HepG2 (cell line): ENCODE measurements at regions not wholly inside any gene's neighbourhood (a gene's known extent, or its start where the extent isn't known, plus 50 kb on each side); places are given as distances from the start of the nearest gene placed in this dataset.

Experiments
- ATAC-seq: fragments of 200-7000 bp; cut with Tn5 transposase; 3 replicates; pipeline ENCODE4 v1.9.1; 2020; ENCODE audit warnings: mild to moderate bottlenecking, moderate library complexity
- BruUV-seq: library from RNA; stranded (reverse); fragments of 400-500 nt; replicated peaks from 2 replicates; lab custom pipeline; 2021; lab: Mats Ljungman, UMichigan
- CTCF ChIA-PET: fragments of 300-600 bp; formaldehyde crosslinking; extraction: SDS; loops from one replicate; lab custom pipeline; 2021; ENCODE audit warnings: low total read pairs, inconsistent platforms, low intra/inter-chr PET ratio; lab: Yijun Ruan, JAX
- POLR2A ChIA-PET: fragments of 350-600 bp; sonication (Branson Sonifier 250); formaldehyde crosslinking; loops from one replicate; lab custom pipeline; 2020; ENCODE audit warnings: antibody characterized with exemption, inconsistent platforms; lab: Yijun Ruan, JAX
- DNase-seq: peaks from one replicate; pipeline ENCODE4 v3.0.0-alpha.2; 2015; ENCODE audit warnings: low spot score
- FAIRE-seq: peaks from 3 replicates; lab custom pipeline; 2011; peaks lifted over from hg19 to GRCh38; lab: Jason Lieb, UNC
- H2AFZ ChIP-seq: one replicate; pipeline ENCODE4 v1.6.1; 2011; ENCODE audit warnings: low read length, inconsistent platforms
- H3K27ac ChIP-seq: fragments of 300-600 bp; 3 replicates; pipeline ENCODE4 v1.8.0; 2011; ENCODE audit warnings: mixed run types, mild to moderate bottlenecking, mixed read lengths, low read length, inconsistent platforms; ENCODE audit not compliant: insufficient read depth; ENCODE audit errors: extremely low read length
- H3K27me3 ChIP-seq, 2 experiments: fragments of 200-600 bp in 1 of 2; 2 replicates in 1 of 2; 3 replicates in 1 of 2; pipeline versions ENCODE4 v1.6.0 to v1.8.0; 2011; ENCODE audit warnings: low read length in 2 of 2, mild to moderate bottlenecking in 2 of 2, moderate library complexity in 2 of 2, inconsistent platforms in 1 of 2; ENCODE audit not compliant: insufficient read depth in 2 of 2, control insufficient read depth in 1 of 2
- H3K36me3 ChIP-seq, 2 experiments: fragments of 200-600 bp in 1 of 2; replicated peaks in 1 of 2; 2 replicates in 1 of 2; 3 replicates in 1 of 2; pipeline versions ENCODE4 v1.5.1 to v1.8.0; 2011; ENCODE audit warnings: low read length in 2 of 2, inconsistent platforms in 1 of 2; ENCODE audit not compliant: insufficient read depth in 2 of 2, control insufficient read depth in 1 of 2
- H3K4me1 ChIP-seq: 2 replicates; pipeline ENCODE4 v1.5.1; 2012; ENCODE audit warnings: low read length, inconsistent platforms; ENCODE audit not compliant: insufficient read depth
- H3K4me2 ChIP-seq: 2 replicates; pipeline ENCODE4 v1.6.0; 2011; ENCODE audit warnings: low read depth, low read length, inconsistent platforms
- H3K4me3 ChIP-seq, 3 experiments: fragments of 200-600 bp in 1 of 3; sonication (generic), shearing (Covaris generic) in 1 of 3; replicated peaks in 1 of 3; 2 replicates each; pipeline ENCODE4 v1.5.1; 2011 to 2016; ENCODE audit warnings: low read length in 3 of 3, inconsistent platforms in 2 of 3, low read depth in 2 of 3, mild to moderate bottlenecking in 2 of 3, control low read depth in 1 of 3, mixed read lengths in 1 of 3; ENCODE audit not compliant: insufficient read depth in 1 of 3
- H3K79me2 ChIP-seq: one replicate; pipeline ENCODE4 v1.6.1; 2011; ENCODE audit warnings: low read length, inconsistent platforms; ENCODE audit not compliant: insufficient read depth
- H3K9ac ChIP-seq: 2 replicates; pipeline ENCODE4 v1.6.0; 2011; ENCODE audit warnings: mild to moderate bottlenecking, low read depth, low read length, inconsistent platforms; ENCODE audit not compliant: insufficient read depth
- H3K9me3 ChIP-seq: 2 replicates; pipeline ENCODE4 v1.5.1; 2012; ENCODE audit warnings: mild to moderate bottlenecking, low read length
- H4K20me1 ChIP-seq: 2 replicates; pipeline ENCODE4 v1.6.0; 2011; ENCODE audit warnings: inconsistent platforms, mild to moderate bottlenecking, low read length, moderate library complexity; ENCODE audit not compliant: insufficient read depth
- ATF6 ChIP-seq: sonication (generic); formaldehyde crosslinking; conservative IDR thresholded peaks from 2 replicates; pipeline ENCODE4 v1.4.0; 2020; ENCODE audit warnings: missing genetic modification reagents
- CBX5 ChIP-seq: sonication (generic); formaldehyde crosslinking; IDR thresholded peaks from 2 replicates; pipeline ENCODE4 v1.4.0; 2020; ENCODE audit warnings: missing genetic modification reagents, borderline replicate concordance
- CERS6 ChIP-seq: sonication (generic); formaldehyde crosslinking; IDR thresholded peaks from 2 replicates; pipeline ENCODE4 v1.5.0; 2020; ENCODE audit warnings: missing genetic modification reagents
- DMAP1 ChIP-seq: IDR thresholded peaks from 2 replicates; pipeline ENCODE4 v1.6.1; 2016
- NAIF1 ChIP-seq: sonication (generic); formaldehyde crosslinking; IDR thresholded peaks from 2 replicates; pipeline ENCODE4 v1.5.0; 2020; ENCODE audit warnings: mild to moderate bottlenecking, missing genetic modification reagents, borderline replicate concordance
- NR2F2 ChIP-seq: IDR thresholded peaks from 2 replicates; pipeline ENCODE4 v1.6.1; 2012; ENCODE audit warnings: low read depth, inconsistent platforms, borderline replicate concordance
- PHF21A ChIP-seq: sonication (generic); formaldehyde crosslinking; IDR thresholded peaks from 2 replicates; pipeline ENCODE4 v1.5.0; 2020; ENCODE audit warnings: mild to moderate bottlenecking, missing genetic modification reagents
- RNF219 ChIP-seq: sonication (generic); formaldehyde crosslinking; IDR thresholded peaks from 2 replicates; pipeline ENCODE4 v1.5.0; 2020; ENCODE audit warnings: mild to moderate bottlenecking, missing genetic modification reagents
- SRF ChIP-seq: IDR thresholded peaks from 2 replicates; pipeline ENCODE4 v1.6.1; 2011; ENCODE audit warnings: mild to moderate bottlenecking, low read depth, low read length, moderate library complexity
- TGIF2 ChIP-seq: IDR thresholded peaks from 2 replicates; pipeline ENCODE4 v1.6.1; 2016; ENCODE audit warnings: control low read depth, missing compliant biosample characterization
- ZBTB34 ChIP-seq: sonication (generic); formaldehyde crosslinking; IDR thresholded peaks from 2 replicates; pipeline ENCODE4 v1.8.0; 2022; ENCODE audit warnings: mild to moderate bottlenecking, missing genetic modification reagents
- ZNF660 ChIP-seq: sonication (generic); formaldehyde crosslinking; IDR thresholded peaks from 2 replicates; pipeline ENCODE4 v1.5.1; 2020; ENCODE audit warnings: mild to moderate bottlenecking, low read depth, missing genetic modification reagents, borderline replicate concordance
- ZNF713 ChIP-seq: sonication (generic); formaldehyde crosslinking; IDR thresholded peaks from 2 replicates; pipeline ENCODE4 v1.4.0; 2020; ENCODE audit warnings: mild to moderate bottlenecking, missing genetic modification reagents
- ZNF773 ChIP-seq: sonication (generic); formaldehyde crosslinking; IDR thresholded peaks from 2 replicates; pipeline ENCODE4 v1.4.0; 2020; ENCODE audit warnings: missing genetic modification reagents, borderline replicate concordance
- ZNF775 ChIP-seq: sonication (generic); formaldehyde crosslinking; IDR thresholded peaks from 2 replicates; pipeline ENCODE4 v1.4.0; 2020; ENCODE audit warnings: missing genetic modification reagents, mild to moderate bottlenecking, moderate library complexity, borderline replicate concordance
- ZNF780A ChIP-seq: sonication (generic); formaldehyde crosslinking; IDR thresholded peaks from 2 replicates; pipeline ENCODE4 v1.8.0; 2022; ENCODE audit warnings: mild to moderate bottlenecking, missing genetic modification reagents, moderate library complexity
- WGBS: methylation state at CpG from one replicate; pipeline ENCODE4 v1.1.6; 2017; ENCODE audit warnings: low lambda C conversion rate; 5-methylcytosine and 5-hydroxymethylcytosine counted together
- in situ Hi-C: cut with HindIII; loops from 2 replicates; pipeline ENCODE4 v1.10.0; 2017; ENCODE audit warnings: low pct_unique_long_range_greater_than_20kb; ENCODE audit not compliant: extremely low pct_ligation_motif_present
- intact Hi-C: fragments of 100-400 bp; cut with micrococcal nuclease; formaldehyde crosslinking; loops from one replicate; pipeline ENCODE4 v1.10.0; 2022; ENCODE audit not compliant: unreplicated experiment

- peak overlapping the region; percentile 60 to 80 (median 61) for H3K4me3 ChIP-seq
- peak overlapping the region; percentile 99 for H3K4me2 ChIP-seq
- H3K9ac ChIP-seq, result peak overlapping the region; percentile 87
- FAIRE-seq, result peak; percentile 94
- H4K20me1 ChIP-seq, result no peaks in the 10 kb centered on the region
- CTCF ChIA-PET, result no interaction called here
- in situ Hi-C loops (loop anchor here (5.0 kb wide), 1 partner anchor 52 kb away; no protein-coding TSS in a partner anchor), intact Hi-C loops (loop anchor here (1.0 to 10.0 kb wide), 4 partner anchors 13 to 211 kb away; no protein-coding TSS in a partner anchor)
- peak overlapping the region; percentile 84 for H3K27ac ChIP-seq
- peaks cover 21% of the 10 kb centered on the region for H3K79me2 ChIP-seq
- ATAC-seq, result peak; percentile 75
- H3K27me3 ChIP-seq, result no peaks in the 10 kb centered on the region; a peak in 1 of 5 replicates
- peaks cover 100% of the 10 kb centered on the region for H3K4me1 ChIP-seq
- POLR2A ChIA-PET, result interaction anchor here (0.8 to 8.4 kb wide), 17 partner anchors 8 to 500 kb away, joined by 3 to 354 read pairs (median 4); partner anchors contain the start of gene ID2
- H3K9me3 ChIP-seq, result no peaks in the 10 kb centered on the region
- WGBS, result 17% methylated on average over 10 of the region's 24 CpGs
- no peaks in the 10 kb centered on the region for H3K36me3 ChIP-seq
- no TSS peak for BruUV-seq
- no peak overlapping the region for H2AFZ ChIP-seq
- peak; percentile 96 for DNase-seq
- peak; percentile 80; the same call in 1 of the 2 replicates for TF ChIP-seq ZBTB34 (CRISPR knock-in tag)
- TF ChIP-seq CERS6 (CRISPR knock-in tag), result no peak
- TF ChIP-seq ZNF780A, result no peak
- TF ChIP-seq NR2F2, result no peak
- TF ChIP-seq DMAP1 (CRISPR knock-in tag), result peak; percentile 91
- peak; percentile 68 for TF ChIP-seq CBX5 (CRISPR knock-in tag)
- peak; percentile 25; the same call in 1 of the 2 replicates for TF ChIP-seq TGIF2
- 0 out of 2 replicates have a peak, but pooled peaks have one; percentile 52 for TF ChIP-seq SRF
- 0 out of 2 replicates have a peak, but pooled peaks have one; percentile 43 for TF ChIP-seq RNF219 (CRISPR knock-in tag)
- peak; percentile 98 for TF ChIP-seq PHF21A
- TF ChIP-seq ZNF773 (CRISPR knock-in tag), result no peak; the same call in 1 of the 2 replicates
- TF ChIP-seq ZNF713, result 0 out of 2 replicates have a peak, but pooled peaks have one; percentile 24
- TF ChIP-seq ATF6, result 0 out of 2 replicates have a peak, but pooled peaks have one; percentile 79
- TF ChIP-seq ZNF660 (CRISPR knock-in tag), result 0 out of 2 replicates have a peak, but pooled peaks have one; percentile 62
- 0 out of 2 replicates have a peak, but pooled peaks have one; percentile 23 for TF ChIP-seq ZNF775 (CRISPR knock-in tag)
- no peak; the same call in 1 of the 2 replicates for TF ChIP-seq NAIF1 (CRISPR knock-in tag)
Observed at GRCh38 chr2:8625399-8626300, 56.2 kb upstream of the ID2 start.
